ENCODE measurements at regions not wholly inside any gene's neighbourhood (a gene's known extent, or its start where the extent isn't known, plus 50 kb on each side); places are given as distances from the start of the nearest gene placed in this dataset.
"Not testable (repeated sequence)": the region's sequence is repeated elsewhere in the genome, so short reads cannot be mapped to it uniquely, and the experiment has no call there.

DNA sequence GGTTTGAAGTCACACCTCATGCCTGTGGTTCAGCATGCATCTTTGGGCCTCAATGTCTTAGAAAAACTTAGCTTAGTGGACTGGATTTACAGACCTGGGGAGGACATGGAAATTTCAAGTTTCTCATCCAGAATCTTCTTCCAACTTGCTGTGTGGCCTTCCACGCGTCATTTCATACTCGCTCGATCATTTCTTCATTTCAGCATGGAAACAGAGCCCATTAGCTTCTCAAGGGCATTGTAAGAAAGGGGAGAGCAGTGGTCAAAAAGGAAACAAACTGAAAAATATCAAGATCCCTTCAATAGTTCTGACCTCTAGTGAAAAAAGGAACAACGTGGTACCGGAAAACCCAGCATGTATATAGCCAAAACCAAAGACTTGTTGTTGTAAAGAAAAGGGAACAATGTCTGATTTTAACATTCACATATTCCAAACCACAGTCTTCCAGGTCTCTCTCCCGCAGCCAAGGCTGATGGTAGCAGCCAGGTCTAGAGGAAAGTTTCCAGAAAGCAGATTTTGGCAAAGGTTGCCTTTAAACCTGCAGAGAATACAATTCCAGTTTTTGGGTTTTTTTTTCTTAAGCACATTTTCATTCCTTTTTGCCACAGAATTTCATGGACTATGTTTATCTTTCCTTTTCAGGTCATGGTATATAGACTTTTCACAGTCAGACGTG lies 97.0 kb upstream of the CDC42BPA start:
- DNase-seq = no peak

DNA sequence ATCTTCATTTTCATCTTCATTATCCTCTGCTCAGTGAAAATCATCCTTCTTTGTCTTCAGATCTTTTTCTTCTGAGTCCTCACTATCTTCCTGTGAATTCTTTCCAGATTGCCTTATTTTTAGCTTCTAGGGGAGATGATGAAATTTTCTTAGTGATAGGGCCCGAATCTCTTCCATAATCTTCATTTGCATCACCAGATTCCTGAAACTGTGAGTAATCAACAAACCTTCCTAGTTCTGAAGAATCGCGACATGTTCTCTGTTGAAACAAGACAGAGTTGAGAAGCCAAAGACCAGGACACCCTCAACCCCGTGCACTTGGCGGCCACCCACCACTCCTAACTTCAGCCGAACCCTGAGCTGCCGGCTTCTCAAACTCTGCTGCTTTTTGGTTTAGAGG lies 92.8 kb upstream of the CDC42BPA start:
- no peak for DNase-seq

- not testable (repeated sequence) for DNase-seq
These were observed 88.0 kb upstream of the CDC42BPA start for GRCh38 chr1:227406332-227406731.

DNA sequence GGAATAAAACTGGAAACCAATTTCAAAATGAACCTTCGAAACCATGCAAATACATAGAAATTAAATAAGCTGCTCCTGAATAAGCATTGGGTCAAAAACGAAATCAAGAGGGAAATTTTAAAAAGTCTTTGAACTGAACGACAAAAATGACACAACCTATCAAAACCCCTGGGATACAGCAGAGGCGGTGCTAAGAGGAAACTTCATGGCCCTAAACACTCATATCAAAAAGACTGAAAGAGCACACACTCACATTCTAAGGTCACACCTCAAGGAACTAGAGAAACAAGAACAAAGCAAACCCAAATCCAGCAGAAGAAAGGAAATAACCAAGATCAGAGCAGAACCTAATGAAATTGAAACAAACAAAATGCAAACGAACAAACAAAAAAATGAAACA lies 85.2 kb upstream of the CDC42BPA start:
- DNase-seq = no peak

- DNase-seq = no peak
These were observed 83.5 kb upstream of the CDC42BPA start for GRCh38 chr1:227401562-227402342.

DNA sequence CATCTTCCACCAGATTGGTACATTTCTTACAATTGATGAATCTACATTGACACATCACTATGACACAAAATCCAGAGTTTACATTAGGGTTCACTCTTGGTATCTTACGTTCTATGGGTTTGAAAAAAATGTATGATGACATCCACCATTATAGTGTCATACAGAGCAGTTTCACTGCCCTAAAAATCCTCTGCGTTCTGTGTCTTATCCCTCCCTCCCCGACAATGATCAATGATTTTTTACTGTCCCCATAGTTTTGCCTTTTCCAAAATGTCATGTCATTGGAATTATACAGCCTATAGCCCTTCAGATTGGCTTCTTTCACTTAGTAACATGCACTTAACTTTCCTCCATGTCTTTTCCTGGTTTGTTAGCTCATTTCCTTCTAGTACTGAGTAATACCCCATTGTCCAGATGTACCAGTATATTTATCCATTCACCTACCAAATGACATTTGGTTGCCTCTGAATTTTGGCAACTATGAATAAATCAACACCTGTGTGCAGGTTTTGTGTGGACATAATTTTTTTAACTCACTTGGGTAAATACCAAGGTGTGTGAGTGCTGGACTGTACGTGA lies 80.9 kb upstream of the CDC42BPA start:
- no peak for DNase-seq

DNA sequence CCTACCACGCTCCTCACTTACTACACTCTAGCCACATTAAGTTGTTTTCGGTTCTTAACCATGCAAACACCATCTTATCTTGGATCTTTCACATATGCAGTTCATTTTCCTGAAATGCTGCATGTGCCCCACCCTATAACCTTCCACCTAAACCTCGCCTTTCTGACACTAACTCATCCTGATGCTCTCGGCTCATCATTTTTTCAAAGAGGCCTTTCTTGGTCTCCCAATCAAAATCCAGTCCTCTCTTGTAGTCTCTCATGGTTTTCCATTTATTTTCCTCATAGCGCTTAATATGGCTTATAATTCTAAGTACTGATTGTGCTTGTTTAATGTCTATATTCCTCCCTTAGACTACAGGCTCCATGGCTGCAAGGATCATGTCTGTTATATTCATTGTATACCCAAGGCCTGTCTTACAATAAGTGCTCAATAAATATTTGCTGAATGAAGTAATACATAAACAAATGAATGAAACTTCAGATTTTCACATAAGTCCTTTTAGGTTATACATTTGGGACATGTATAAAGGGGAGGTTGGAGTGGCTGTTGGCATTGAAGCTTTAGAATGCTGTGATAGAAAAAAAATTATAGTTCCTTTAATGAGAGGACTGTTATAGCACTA lies 79.2 kb upstream of the CDC42BPA start:
- no peak for DNase-seq

- DNase-seq = no peak
These were observed 78.5 kb upstream of the CDC42BPA start for GRCh38 chr1:227396539-227397353.

GRCh38 chr1:227395426-227396028 lies 77.2 kb upstream of the CDC42BPA start:
- DNase-seq = no peak

GRCh38 chr1:227392984-227393764 lies 74.9 kb upstream of the CDC42BPA start:
- DNase-seq = no peak

DNA sequence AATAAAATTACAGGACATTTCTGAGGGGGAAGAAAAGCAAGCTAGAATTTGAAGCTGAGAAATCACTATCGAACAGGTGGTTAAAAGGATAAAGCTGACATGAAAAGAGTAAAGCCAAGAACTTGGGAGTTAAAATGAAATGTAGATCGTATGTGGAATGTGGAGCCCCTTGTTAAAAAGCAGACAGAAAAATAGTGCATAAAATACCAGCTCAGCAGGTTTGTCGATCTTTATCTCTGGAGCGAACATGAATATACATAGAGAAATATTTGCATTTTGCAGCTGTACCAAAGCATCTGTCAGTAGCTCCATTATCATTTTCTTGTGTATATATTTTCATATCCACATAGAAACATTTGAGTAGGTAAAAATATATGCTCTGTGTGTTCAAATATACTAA lies 73.6 kb upstream of the CDC42BPA start:
- DNase-seq = no peak

GRCh38 chr1:227391211-227391610 lies 72.9 kb upstream of the CDC42BPA start:
- no peak for DNase-seq

DNA sequence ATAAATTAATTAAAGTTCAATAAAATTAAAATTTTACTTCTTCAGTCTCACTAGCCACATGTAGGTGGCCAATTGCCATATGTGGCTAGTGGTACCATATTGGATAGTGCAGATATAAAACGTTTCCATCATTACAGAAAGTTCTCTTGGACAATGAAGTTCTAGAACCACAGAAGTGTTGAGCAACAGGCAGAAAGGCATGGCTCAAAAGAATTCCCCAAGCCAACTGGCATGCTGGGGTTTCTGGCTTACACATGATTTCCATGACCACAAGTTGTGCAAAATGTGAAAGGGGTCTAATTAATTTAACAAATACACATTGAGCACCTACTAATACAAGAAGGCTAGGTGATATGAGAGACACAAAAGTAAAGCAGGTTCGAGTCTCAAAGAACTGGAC lies 72.2 kb upstream of the CDC42BPA start:
- no peak for DNase-seq

GRCh38 chr1:227388214-227389168 lies 70.2 kb upstream of the CDC42BPA start:
- no peak for DNase-seq

- DNase-seq = no peak
These were observed 61.2 kb upstream of the CDC42BPA start for GRCh38 chr1:227379555-227379892.

GRCh38 chr1:227378871-227379554 lies 60.7 kb upstream of the CDC42BPA start:
- DNase-seq = no peak

GRCh38 chr1:227378181-227378580 lies 59.9 kb upstream of the CDC42BPA start:
- DNase-seq = no peak

DNA sequence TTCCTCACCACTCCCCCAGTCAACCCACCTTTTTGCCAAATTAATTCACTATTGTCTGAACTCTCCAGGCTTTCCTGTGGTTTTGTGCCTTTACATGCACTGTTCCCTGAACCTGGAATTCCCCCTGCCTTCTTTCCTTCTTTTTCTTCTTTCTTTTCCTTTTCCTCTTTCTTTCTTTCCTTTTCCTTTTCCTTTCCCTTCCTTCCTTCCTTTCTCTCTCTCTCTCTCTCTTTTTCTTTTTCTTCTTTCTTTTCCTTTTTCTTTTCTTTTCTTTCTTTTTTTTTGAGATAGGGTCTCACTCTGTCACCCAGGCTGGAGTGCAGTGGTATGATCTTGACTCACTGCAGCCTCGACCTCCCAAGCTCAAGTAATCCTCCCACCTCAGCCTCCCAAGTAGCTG lies 56.6 kb upstream of the CDC42BPA start:
- DNase-seq = no peak

DNA sequence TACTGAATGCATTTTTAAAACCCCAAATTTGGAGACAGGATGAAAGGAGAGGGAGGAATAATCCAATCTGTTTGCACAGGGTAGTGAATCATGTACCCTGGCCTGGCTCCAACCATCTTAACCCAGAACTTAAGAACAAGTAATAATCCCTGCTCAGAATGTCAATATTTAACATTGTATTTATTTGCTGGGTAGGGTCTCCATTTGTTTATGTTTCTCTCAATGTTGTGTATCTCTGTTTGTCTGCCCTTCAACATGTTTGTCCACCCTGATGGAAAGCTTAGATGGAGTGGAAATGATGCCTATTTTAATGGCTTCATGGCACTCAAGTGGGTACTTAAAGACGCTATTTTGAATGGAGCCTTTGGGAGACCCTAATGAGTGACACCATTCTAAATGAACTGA lies 54.4 kb upstream of the CDC42BPA start:
- no peak for DNase-seq

Data from activated effector memory CD4-positive, alpha-beta T cell treated with anti-CD3 and anti-CD28 coated beads, Interleukin-2, amount 50 U/mL, for 16 hours (primary cell).